A673 (cell line): ENCODE measurements at regions not wholly inside any gene's neighbourhood (a gene's known extent, or its start where the extent isn't known, plus 50 kb on each side); places are given as distances from the start of the nearest gene placed in this dataset.
A peak's percentile ranks its signal among the peaks of the same experiment; 100 is the strongest.

Source experiments
- BruUV-seq: library from RNA; stranded (reverse); fragments of 400-500 nt; replicated peaks from 2 replicates; lab custom pipeline; 2021; lab: Mats Ljungman, UMichigan
- CTCF ChIA-PET: fragments of 300-600 bp; sonication (Branson Sonifier 250); formaldehyde crosslinking; loops from one replicate; lab custom pipeline; 2022; ENCODE audit warnings: antibody characterized with exemption; lab: Charles Lee
- POLR2A ChIA-PET: fragments of 300-600 bp; sonication (Branson Sonifier 250); formaldehyde crosslinking; loops from one replicate; lab custom pipeline; 2022; ENCODE audit warnings: antibody characterized with exemption; ENCODE audit not compliant: low non-redundant PET; lab: Charles Lee
- DNase-seq: peaks from one replicate; pipeline ENCODE4 v3.0.0-alpha.2; 2015; ENCODE audit warnings: low spot score
- H3K27ac ChIP-seq: fragments of 200-600 bp; sonication (generic); 2 replicates; pipeline ENCODE4 v1.5.1; 2016; ENCODE audit warnings: mixed run types, low read depth, mild to moderate bottlenecking, mixed read lengths, antibody characterized with exemption, low read length; ENCODE audit not compliant: poor library complexity, severe bottlenecking
- H3K27me3 ChIP-seq: fragments of 200-600 bp; sonication (generic); replicated peaks from 2 replicates; pipeline ENCODE4 v1.6.1; 2017; ENCODE audit warnings: mixed run types, low read depth, mild to moderate bottlenecking, mixed read lengths, antibody characterized with exemption, low read length; ENCODE audit not compliant: insufficient read depth, poor library complexity
- H3K36me3 ChIP-seq: fragments of 200-600 bp; sonication (generic); 2 replicates; pipeline ENCODE4 v1.6.1; 2016; ENCODE audit warnings: mixed run types, mild to moderate bottlenecking, mixed read lengths, antibody characterized with exemption, low read length; ENCODE audit not compliant: insufficient read depth, poor library complexity, severe bottlenecking
- H3K4me1 ChIP-seq: fragments of 200-600 bp; sonication (generic); 2 replicates; pipeline ENCODE4 v1.6.1; 2017; ENCODE audit warnings: mixed run types, mild to moderate bottlenecking, mixed read lengths, antibody characterized with exemption, low read length; ENCODE audit not compliant: insufficient read depth, poor library complexity, severe bottlenecking
- H3K4me3 ChIP-seq: fragments of 200-600 bp; sonication (generic); 2 replicates; pipeline ENCODE4 v1.5.1; 2016; ENCODE audit warnings: low read depth, mixed run types, mild to moderate bottlenecking, mixed read lengths, low read length; ENCODE audit not compliant: poor library complexity, severe bottlenecking
- H3K9me3 ChIP-seq: fragments of 200-600 bp; sonication (generic); 2 replicates; pipeline ENCODE4 v1.6.1; 2016; ENCODE audit warnings: mixed run types, low read depth, mild to moderate bottlenecking, mixed read lengths, antibody characterized with exemption, low read length; ENCODE audit not compliant: poor library complexity, severe bottlenecking
- EZH2 ChIP-seq: fragments of 200-600 bp; sonication (generic); IDR thresholded peaks from 2 replicates; pipeline ENCODE4 v1.6.1; 2017; ENCODE audit warnings: borderline replicate concordance, low read depth, mild to moderate bottlenecking, mixed read lengths, antibody characterized with exemption, low read length; ENCODE audit not compliant: poor library complexity, severe bottlenecking
- intact Hi-C: fragments of 100-400 bp; cut with micrococcal nuclease; formaldehyde crosslinking; loops from one replicate; pipeline ENCODE4 v1.10.0; 2022; ENCODE audit not compliant: unreplicated experiment
- TF ChIP-seq, protein P1 (sequence below): fragments of 300-800, 200-600 bp; sonication (generic); conservative IDR thresholded peaks from 2 replicates; pipeline ENCODE4 v1.5.1; 2017; ENCODE audit warnings: low read depth, mild to moderate bottlenecking, antibody characterized with exemption, low read length, moderate library complexity, mixed read lengths

DNA sequence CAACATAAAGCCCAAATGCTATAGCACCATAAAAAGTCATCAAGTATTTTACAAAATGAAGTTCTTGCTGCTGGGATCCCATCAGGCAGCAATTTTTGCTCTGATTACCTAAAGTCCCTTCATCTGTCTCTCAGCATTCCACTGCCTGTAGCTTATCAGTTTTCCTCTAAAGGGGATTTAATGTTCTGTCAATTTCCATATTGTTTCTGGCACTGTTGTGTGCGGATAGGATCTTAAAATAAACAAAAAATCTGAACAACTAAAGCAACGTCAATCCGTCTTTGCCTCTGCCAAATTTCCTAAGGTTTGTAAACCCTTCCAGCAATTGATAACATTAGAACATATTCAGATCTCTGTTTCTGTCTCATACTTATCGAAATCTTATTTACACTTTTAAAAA is 1126.3 kb upstream of the RAG2 start:
- no peak for DNase-seq
- H3K4me3 ChIP-seq = no peak overlapping the region
- no peak for TF ChIP-seq EZH2
- TF ChIP-seq, protein P1, sequence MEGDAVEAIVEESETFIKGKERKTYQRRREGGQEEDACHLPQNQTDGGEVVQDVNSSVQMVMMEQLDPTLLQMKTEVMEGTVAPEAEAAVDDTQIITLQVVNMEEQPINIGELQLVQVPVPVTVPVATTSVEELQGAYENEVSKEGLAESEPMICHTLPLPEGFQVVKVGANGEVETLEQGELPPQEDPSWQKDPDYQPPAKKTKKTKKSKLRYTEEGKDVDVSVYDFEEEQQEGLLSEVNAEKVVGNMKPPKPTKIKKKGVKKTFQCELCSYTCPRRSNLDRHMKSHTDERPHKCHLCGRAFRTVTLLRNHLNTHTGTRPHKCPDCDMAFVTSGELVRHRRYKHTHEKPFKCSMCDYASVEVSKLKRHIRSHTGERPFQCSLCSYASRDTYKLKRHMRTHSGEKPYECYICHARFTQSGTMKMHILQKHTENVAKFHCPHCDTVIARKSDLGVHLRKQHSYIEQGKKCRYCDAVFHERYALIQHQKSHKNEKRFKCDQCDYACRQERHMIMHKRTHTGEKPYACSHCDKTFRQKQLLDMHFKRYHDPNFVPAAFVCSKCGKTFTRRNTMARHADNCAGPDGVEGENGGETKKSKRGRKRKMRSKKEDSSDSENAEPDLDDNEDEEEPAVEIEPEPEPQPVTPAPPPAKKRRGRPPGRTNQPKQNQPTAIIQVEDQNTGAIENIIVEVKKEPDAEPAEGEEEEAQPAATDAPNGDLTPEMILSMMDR = no peak
- peaks cover 10% of the 10 kb centered on the region for H3K4me1 ChIP-seq
- H3K36me3 ChIP-seq = no peaks in the 10 kb centered on the region
- no peaks in the 10 kb centered on the region for H3K27me3 ChIP-seq
- intact Hi-C loops = no loop called here
- H3K9me3 ChIP-seq = no peaks in the 10 kb centered on the region
- no peak overlapping the region for H3K27ac ChIP-seq
- ChIA-PET CTCF (no interaction called here), POLR2A (no interaction called here)
- BruUV-seq = no TSS peak

DNA sequence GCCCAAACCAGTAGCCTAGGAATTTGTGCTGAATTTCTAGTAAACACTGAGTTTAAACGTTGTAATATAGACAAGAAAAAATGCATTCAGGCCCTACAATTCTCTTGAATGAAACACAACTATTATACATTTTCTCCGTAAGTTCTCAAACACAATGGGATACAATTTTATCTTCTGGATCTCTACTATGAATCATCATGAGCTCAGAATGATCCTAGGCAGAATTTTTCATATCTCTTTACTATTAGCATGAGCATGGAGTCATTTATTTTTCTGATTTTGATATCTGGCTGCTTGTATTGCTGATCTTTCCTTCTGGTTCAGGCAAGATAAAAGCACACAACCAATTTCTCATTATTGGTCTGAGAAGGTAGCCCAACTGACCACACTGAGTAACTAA is 1123.4 kb upstream of the RAG2 start:
- Histone ChIP-seq H3K27ac (no peak overlapping the region), H3K36me3 (no peaks in the 10 kb centered on the region), H3K4me1 (no peaks in the 10 kb centered on the region), H3K9me3 (no peaks in the 10 kb centered on the region), H3K4me3 (no peak overlapping the region), H3K27me3 (no peaks in the 10 kb centered on the region)
- intact Hi-C loops = no loop called here
- no peak for DNase-seq
- TF ChIP-seq, protein P1 = no peak
- TF ChIP-seq EZH2 = no peak
- ChIA-PET CTCF (no interaction called here), POLR2A (no interaction called here)
- no TSS peak for BruUV-seq

DNA sequence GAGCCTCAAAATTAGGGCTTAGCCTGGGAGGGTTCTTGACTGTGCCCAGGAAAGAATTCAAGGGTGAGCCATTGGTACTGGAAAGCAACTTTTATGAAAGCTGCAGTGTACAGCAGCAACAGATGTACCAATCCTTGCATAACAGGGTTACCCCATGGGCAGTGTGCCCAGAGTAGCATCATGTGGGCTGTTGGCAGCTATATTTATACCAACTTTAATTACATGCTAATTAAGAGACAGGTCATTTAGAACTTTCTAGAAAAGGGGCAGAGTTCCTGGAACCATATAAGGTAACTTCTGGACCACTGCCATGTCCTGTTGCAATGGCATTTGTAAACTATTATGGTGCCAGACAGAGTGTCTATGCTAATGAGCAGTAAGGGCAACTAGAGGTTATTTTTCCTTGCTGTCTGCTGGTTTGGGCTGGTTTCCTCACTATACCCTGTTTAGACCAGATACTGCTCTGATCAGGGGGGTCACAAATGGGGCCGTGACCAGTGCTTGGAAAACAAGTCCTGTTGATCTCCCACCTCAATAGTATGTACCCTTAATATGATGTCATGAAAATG is 1120.5 kb upstream of the RAG2 start:
- BruUV-seq = no TSS peak

More for the DNA sequence above, 1120.5 kb upstream of the RAG2 start:
- ChIA-PET CTCF (no interaction called here), POLR2A (no interaction called here)
- H3K4me1 ChIP-seq = no peaks in the 10 kb centered on the region
- intact Hi-C loops = no loop called here
- no peaks in the 10 kb centered on the region for H3K9me3 ChIP-seq
- no peak overlapping the region for H3K4me3 ChIP-seq
- no peaks in the 10 kb centered on the region for H3K27me3 ChIP-seq
- DNase-seq = peak; percentile 53
- no peaks in the 10 kb centered on the region for H3K36me3 ChIP-seq
- H3K27ac ChIP-seq = no peak overlapping the region
- TF ChIP-seq EZH2 = no peak
- TF ChIP-seq, protein P1 = no peak
